GM12878 (cell line): ENCODE measurements at regions not wholly inside any gene's neighbourhood (a gene's known extent, or its start where the extent isn't known, plus 50 kb on each side); places are given as distances from the start of the nearest gene placed in this dataset.

Experiments
- CUX1 ChIP-seq: IDR thresholded peaks from 2 replicates; pipeline ENCODE4 v1.6.1; 2012; ENCODE audit warnings: improper control_type of control experiment, low read depth, low read length; ENCODE audit not compliant: insufficient replicate concordance
- ESRRA ChIP-seq: IDR thresholded peaks from 2 replicates; pipeline ENCODE4 v1.6.1; 2012; ENCODE audit warnings: mild to moderate bottlenecking, low read length, improper control_type of control experiment
- HDAC6 ChIP-seq: fragments of 200-600 bp; sonication (generic); IDR thresholded peaks from one replicate; pipeline ENCODE4 v1.8.0; 2017; ENCODE audit warnings: antibody characterized with exemption; ENCODE audit not compliant: unreplicated experiment
- TF ChIP-seq, protein P1 (sequence below): fragments of 450-650 bp; IDR thresholded peaks from 2 replicates; pipeline ENCODE4 v1.6.1; 2016; ENCODE audit warnings: mild to moderate bottlenecking
- TF ChIP-seq, protein P2 (sequence below): fragments of 150-350 bp; IDR thresholded peaks from 2 replicates; pipeline ENCODE4 v1.6.1; 2014; ENCODE audit warnings: mild to moderate bottlenecking, low read depth, low read length

DNA sequence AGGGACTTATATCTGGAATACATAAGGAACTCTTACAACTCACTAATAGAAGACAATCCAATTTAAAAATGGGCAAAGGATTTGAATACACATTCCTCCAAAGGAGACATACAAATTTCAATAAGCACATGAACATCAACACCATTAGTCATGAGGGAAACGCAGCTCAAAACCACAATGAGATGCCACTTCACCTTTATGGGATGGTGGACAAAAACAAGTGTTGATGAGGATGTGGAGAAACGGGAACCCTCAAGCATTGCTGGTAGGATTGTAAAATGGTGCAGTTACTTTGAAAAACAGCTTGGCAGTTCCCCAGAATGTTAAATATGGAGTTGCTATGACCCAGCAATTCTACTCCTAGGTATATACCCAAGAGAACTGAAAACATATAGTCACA is 72.7 kb upstream of the IER5L start (continued):
- no peak for TF ChIP-seq CUX1
- TF ChIP-seq, protein P1, sequence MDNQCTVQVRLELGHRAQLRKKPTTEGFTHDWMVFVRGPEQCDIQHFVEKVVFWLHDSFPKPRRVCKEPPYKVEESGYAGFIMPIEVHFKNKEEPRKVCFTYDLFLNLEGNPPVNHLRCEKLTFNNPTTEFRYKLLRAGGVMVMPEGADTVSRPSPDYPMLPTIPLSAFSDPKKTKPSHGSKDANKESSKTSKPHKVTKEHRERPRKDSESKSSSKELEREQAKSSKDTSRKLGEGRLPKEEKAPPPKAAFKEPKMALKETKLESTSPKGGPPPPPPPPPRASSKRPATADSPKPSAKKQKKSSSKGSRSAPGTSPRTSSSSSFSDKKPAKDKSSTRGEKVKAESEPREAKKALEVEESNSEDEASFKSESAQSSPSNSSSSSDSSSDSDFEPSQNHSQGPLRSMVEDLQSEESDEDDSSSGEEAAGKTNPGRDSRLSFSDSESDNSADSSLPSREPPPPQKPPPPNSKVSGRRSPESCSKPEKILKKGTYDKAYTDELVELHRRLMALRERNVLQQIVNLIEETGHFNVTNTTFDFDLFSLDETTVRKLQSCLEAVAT = no peak
- TF ChIP-seq ESRRA = no peak
- TF ChIP-seq, protein P2, sequence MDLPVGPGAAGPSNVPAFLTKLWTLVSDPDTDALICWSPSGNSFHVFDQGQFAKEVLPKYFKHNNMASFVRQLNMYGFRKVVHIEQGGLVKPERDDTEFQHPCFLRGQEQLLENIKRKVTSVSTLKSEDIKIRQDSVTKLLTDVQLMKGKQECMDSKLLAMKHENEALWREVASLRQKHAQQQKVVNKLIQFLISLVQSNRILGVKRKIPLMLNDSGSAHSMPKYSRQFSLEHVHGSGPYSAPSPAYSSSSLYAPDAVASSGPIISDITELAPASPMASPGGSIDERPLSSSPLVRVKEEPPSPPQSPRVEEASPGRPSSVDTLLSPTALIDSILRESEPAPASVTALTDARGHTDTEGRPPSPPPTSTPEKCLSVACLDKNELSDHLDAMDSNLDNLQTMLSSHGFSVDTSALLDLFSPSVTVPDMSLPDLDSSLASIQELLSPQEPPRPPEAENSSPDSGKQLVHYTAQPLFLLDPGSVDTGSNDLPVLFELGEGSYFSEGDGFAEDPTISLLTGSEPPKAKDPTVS = no peak
- no peak for TF ChIP-seq HDAC6
